ENCODE measurements at regions not wholly inside any gene's neighbourhood (a gene's known extent, or its start where the extent isn't known, plus 50 kb on each side); places are given as distances from the start of the nearest gene placed in this dataset.

DNA sequence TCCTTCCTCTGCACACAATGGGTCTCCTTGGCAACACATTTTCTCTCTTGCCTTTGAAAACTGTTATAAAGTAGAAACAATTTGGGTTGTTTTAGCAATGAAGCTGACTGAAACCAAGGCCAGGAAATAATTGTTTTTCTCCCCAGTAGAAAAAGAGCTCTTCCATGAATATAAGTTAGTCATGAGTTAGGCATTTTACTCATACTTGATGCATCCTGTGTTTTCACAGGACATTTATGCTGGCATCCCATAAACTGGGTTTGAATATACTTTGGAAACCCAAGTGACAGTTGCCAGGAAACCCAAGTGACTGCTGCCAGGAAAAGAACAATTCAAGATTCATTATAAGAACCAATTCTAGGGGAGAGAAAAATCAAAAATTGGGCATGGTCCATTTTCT is 128.6 kb upstream of the NPY2R start:
- Histone ChIP-seq H3K9me3 (replicated peaks; ENCODE audit: control insufficient read depth, insufficient read depth, low read length) (no peaks in the 10 kb centered on the region), H3K27ac (ENCODE audit: insufficient read depth, low read depth, low read length) (peak overlapping the region; percentile 87), H2AFZ (ENCODE audit: low read depth, low read length) (peak overlapping the region; percentile 95), H3K36me3 (ENCODE audit: control insufficient read depth in 2 of 2, extremely low read depth in 1 of 2, insufficient read depth in 2 of 2, low read length in 2 of 2) (no peaks in the 10 kb centered on the region), H3K4me3 (replicated peaks in 1 of 3; ENCODE audit: insufficient read depth in 1 of 3, low read depth in 1 of 3, low read length in 3 of 3) (no peak overlapping the region), H4K20me1 (replicated peaks; ENCODE audit: control insufficient read depth, extremely low read depth, insufficient read depth, low read length) (no peaks in the 10 kb centered on the region), H3K9me1 (replicated peaks; ENCODE audit: control insufficient read depth, extremely low read depth, insufficient read depth, low read length) (no peaks in the 10 kb centered on the region), H3K79me2 (ENCODE audit: control insufficient read depth, insufficient read depth, low read length) (no peaks in the 10 kb centered on the region), H3K27me3 (ENCODE audit: control insufficient read depth in 2 of 2, insufficient read depth in 2 of 2, low read length in 2 of 2) (no peaks in the 10 kb centered on the region), H3K4me2 (ENCODE audit: insufficient read depth, low read length) (peak overlapping the region; percentile 42), H3K9ac (replicated peaks; ENCODE audit: extremely low read depth, insufficient read depth, low read length) (peak overlapping the region; percentile 26), H3K4me1 (ENCODE audit: control insufficient read depth, extremely low read depth, insufficient read depth, low read length) (peaks cover 22% of the 10 kb centered on the region)
- BruUV-seq (replicated peaks): no TSS peak
- TF ChIP-seq JUN (IDR thresholded peaks at IDR 0.05; ENCODE audit: borderline replicate concordance, insufficient read depth, insufficient read length, low read depth) (peak; percentile 73), POLR2A (IDR thresholded peaks at IDR 0.05; ENCODE audit: low read depth, low read length) (no peak), MYC (IDR thresholded peaks at IDR 0.05; ENCODE audit: low read depth, low read length) (no peak), POLR2AphosphoS5 (IDR thresholded peaks at IDR 0.05; ENCODE audit: insufficient read depth, low read depth, low read length) (no peak), EZH2 (IDR thresholded peaks at IDR 0.05; ENCODE audit: borderline replicate concordance, low read depth, low read length, severe bottlenecking) (no peak), FOS (IDR thresholded peaks at IDR 0.05; ENCODE audit: borderline replicate concordance, insufficient read depth, low read length) (peak; percentile 57), GATA2 (IDR thresholded peaks at IDR 0.05; ENCODE audit: insufficient read depth, insufficient read length, low read depth, low read length) (no peak)
- TF ChIP-seq, protein P1, sequence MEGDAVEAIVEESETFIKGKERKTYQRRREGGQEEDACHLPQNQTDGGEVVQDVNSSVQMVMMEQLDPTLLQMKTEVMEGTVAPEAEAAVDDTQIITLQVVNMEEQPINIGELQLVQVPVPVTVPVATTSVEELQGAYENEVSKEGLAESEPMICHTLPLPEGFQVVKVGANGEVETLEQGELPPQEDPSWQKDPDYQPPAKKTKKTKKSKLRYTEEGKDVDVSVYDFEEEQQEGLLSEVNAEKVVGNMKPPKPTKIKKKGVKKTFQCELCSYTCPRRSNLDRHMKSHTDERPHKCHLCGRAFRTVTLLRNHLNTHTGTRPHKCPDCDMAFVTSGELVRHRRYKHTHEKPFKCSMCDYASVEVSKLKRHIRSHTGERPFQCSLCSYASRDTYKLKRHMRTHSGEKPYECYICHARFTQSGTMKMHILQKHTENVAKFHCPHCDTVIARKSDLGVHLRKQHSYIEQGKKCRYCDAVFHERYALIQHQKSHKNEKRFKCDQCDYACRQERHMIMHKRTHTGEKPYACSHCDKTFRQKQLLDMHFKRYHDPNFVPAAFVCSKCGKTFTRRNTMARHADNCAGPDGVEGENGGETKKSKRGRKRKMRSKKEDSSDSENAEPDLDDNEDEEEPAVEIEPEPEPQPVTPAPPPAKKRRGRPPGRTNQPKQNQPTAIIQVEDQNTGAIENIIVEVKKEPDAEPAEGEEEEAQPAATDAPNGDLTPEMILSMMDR (IDR thresholded peaks at IDR 0.05; ENCODE audit: extremely low read depth in 1 of 2, insufficient read depth in 1 of 2, low read depth in 1 of 2, low read length in 2 of 2): no peak
- TF ChIP-seq, protein P2, sequence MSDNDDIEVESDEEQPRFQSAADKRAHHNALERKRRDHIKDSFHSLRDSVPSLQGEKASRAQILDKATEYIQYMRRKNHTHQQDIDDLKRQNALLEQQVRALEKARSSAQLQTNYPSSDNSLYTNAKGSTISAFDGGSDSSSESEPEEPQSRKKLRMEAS (IDR thresholded peaks at IDR 0.05; ENCODE audit: insufficient read depth, insufficient read length): no peak
- FAIRE-seq (peak; percentile 84), DNase-seq (ENCODE audit: low read depth, low spot score) (peak; percentile 86)
- CTCF ChIA-PET: interaction anchor here (0.8 to 1.4 kb wide), 7 partner anchors 9 to 89 kb away, joined by 3 to 8 read pairs (median 4); no protein-coding TSS in a partner anchor
- POLR2A ChIA-PET: interaction anchor here (0.6 kb wide), 1 partner anchor 53 kb away, joined by 3 read pairs; no protein-coding TSS in a partner anchor
- dilution Hi-C loops (cut with MboI; ENCODE audit: extremely low pct_ligation_motif_present, low sequenced_read_pairs) (no loop called here), intact Hi-C loops (cut with micrococcal nuclease) (loop anchor here (1.0 kb wide), 1 partner anchor 54 kb away; no protein-coding TSS in a partner anchor)
